ENCODE measurements at regions not wholly inside any gene's neighbourhood (a gene's known extent, or its start where the extent isn't known, plus 50 kb on each side); places are given as distances from the start of the nearest gene placed in this dataset.

DNA sequence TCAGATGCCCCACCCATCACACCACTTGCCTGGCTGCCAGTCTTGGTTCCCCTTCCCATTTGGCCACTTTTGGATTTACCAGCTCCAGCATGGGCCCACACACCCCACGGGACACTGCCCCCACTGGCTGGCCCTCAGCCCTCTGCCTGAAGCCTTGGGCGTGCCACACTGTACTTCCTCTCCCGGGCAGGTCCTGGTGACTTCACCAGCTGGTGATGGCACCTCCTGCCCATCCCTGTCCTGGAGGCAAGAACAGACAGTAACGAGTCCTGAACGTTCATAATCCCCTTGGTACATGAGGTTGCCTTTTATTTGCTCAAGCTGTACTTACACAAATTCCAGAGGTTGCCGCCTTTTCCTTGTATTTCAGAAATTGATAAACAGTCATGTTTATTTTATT is 81.1 kb downstream of the TMEM17 start:
- TF ChIP-seq, protein P1, sequence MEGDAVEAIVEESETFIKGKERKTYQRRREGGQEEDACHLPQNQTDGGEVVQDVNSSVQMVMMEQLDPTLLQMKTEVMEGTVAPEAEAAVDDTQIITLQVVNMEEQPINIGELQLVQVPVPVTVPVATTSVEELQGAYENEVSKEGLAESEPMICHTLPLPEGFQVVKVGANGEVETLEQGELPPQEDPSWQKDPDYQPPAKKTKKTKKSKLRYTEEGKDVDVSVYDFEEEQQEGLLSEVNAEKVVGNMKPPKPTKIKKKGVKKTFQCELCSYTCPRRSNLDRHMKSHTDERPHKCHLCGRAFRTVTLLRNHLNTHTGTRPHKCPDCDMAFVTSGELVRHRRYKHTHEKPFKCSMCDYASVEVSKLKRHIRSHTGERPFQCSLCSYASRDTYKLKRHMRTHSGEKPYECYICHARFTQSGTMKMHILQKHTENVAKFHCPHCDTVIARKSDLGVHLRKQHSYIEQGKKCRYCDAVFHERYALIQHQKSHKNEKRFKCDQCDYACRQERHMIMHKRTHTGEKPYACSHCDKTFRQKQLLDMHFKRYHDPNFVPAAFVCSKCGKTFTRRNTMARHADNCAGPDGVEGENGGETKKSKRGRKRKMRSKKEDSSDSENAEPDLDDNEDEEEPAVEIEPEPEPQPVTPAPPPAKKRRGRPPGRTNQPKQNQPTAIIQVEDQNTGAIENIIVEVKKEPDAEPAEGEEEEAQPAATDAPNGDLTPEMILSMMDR (IDR thresholded peaks at IDR 0.05; ENCODE audit: low read depth, low read length, missing input control) = no peak
- TF ChIP-seq RAD21 (IDR thresholded peaks at IDR 0.05) = no peak
- no peak for TF ChIP-seq SP1 (IDR thresholded peaks at IDR 0.05)
- TF ChIP-seq GABPA (IDR thresholded peaks at IDR 0.05 in 1 of 2, conservative IDR thresholded peaks at IDR 0.05 in 1 of 2) = no peak
- no peak for TF ChIP-seq EGR1 (IDR thresholded peaks at IDR 0.05; ENCODE audit: low read depth in 2 of 2)
- TF ChIP-seq, protein P2, sequence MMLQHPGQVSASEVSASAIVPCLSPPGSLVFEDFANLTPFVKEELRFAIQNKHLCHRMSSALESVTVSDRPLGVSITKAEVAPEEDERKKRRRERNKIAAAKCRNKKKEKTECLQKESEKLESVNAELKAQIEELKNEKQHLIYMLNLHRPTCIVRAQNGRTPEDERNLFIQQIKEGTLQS (IDR thresholded peaks at IDR 0.05) = no peak
- no peak for TF ChIP-seq JUND (IDR thresholded peaks at IDR 0.05)
- no peak for TF ChIP-seq HNF4A (conservative IDR thresholded peaks at IDR 0.05)
- TF ChIP-seq HNF4G (IDR thresholded peaks at IDR 0.05) = no peak
- TF ChIP-seq, protein P3, sequence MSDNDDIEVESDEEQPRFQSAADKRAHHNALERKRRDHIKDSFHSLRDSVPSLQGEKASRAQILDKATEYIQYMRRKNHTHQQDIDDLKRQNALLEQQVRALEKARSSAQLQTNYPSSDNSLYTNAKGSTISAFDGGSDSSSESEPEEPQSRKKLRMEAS (IDR thresholded peaks at IDR 0.05) = no peak
- no peak for TF ChIP-seq TAF1 (conservative IDR thresholded peaks at IDR 0.05)

Measured in liver (tissue), 3 donors.